HG03558 (cell line): ENCODE measurements at regions not wholly inside any gene's neighbourhood (a gene's known extent, or its start where the extent isn't known, plus 50 kb on each side); places are given as distances from the start of the nearest gene placed in this dataset.

Experiments
- ATAC-seq: cut with Tn5 transposase; IDR thresholded peaks from one replicate; pipeline ENCODE4 v1.9.1; 2021; ENCODE audit warnings: moderate number of reproducible peaks; ENCODE audit not compliant: unreplicated experiment; ENCODE audit errors: extremely low read depth

DNA sequence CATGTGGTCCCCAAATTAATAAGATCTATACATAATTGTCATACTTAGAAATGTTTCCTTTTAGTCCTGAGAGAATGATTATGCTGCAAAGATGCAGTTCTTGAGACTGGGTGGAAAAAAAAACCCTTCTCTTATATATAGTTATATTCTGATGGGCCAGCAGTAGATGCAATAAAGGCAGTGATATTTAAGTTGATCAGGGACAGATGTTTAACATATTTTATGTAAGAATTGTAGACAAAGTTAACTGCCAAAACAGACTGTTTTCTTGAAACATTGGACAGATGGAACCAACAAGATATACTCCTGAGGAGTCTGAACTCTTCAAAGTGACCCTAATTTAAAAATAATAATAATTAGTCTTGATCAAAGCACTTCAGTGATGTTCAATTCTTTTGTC lies 172.0 kb upstream of the LRIG1 start:
- ATAC-seq = no peak

DNA sequence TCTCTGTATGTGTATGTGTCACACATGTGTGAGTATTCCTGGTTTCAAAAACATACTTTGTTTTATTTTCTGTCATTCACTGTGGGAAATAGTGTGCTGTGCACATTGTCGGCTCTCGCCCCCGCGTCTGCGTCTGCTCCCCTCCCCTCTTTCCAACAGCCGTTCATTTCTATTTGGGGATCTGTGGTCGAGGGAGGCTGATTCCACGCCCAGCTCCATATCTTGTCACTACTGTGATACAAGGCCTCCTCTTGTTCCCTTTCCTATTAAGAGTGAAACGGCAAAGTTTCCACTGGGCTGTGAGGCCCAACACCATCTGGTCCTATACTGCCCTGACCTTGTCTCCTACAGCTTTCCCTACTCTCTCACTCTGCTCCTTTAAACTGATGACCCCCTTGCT lies 172.5 kb upstream of the LRIG1 start:
- ATAC-seq = no peak

DNA sequence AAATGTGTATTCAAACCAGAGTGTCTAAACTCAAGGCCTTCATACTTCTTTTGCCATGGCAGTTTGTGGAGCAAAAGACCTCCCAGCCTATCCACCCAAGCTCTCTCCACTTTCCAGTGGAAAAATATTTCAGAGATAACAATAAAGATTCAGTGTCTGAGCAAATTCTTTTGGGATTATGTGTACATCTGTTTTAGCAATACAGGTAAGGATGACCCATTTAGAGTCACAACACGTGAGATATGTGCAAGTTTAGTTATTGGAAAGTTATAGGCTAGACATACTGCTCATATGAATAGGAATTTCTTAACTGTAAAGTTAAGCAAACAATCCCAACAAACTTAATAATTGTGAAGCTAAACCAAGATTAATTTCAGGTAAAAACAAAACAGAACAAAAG lies 174.5 kb upstream of the LRIG1 start:
- ATAC-seq = no peak

- ATAC-seq = no peak
Measured at GRCh38 chr3:66692042-66692765, 191.4 kb upstream of the LRIG1 start.

DNA sequence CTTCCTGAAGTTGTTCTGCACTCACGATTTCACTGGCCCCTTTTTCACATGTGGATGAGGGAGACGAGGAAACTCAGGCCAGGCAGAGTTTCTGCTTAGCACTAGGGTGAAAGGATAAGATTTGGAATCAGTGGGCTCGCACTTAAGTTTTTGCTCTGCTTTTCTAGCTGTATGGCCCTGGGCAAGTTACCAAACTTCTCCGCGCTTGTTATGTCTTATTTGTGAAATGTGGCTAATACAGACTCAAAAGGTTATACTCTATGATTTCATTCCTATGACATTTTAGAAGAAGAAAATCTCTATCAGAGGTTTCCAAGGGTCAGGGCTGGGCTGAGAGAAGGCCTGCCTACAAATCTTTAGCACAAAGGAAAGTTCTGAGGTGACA lies 191.9 kb upstream of the LRIG1 start:
- no peak for ATAC-seq

- ATAC-seq = no peak
Measured at GRCh38 chr3:66693461-66694031, 192.7 kb upstream of the LRIG1 start.

DNA sequence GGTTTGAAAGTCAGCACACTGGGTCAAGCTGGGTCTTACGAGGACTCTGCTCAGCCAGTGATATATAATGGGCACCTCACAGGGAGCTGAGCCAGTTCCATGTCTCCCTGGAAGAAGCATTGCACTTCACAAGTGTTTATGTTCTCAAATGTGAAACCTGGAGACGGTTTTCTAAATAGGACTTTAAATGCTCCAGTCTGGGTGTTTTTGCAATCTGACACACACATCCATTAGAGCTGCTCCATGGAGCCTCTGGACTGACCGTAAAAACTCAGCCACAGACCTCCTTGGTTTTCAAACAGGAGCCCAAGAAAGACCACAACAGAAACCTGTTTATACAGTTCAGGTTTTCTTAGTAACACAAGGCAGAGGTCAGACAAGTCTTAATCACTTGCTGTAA lies 201.3 kb upstream of the LRIG1 start:
- ATAC-seq = no peak

GRCh38 chr3:66703501-66703900 lies 202.7 kb upstream of the LRIG1 start:
- ATAC-seq = no peak

DNA sequence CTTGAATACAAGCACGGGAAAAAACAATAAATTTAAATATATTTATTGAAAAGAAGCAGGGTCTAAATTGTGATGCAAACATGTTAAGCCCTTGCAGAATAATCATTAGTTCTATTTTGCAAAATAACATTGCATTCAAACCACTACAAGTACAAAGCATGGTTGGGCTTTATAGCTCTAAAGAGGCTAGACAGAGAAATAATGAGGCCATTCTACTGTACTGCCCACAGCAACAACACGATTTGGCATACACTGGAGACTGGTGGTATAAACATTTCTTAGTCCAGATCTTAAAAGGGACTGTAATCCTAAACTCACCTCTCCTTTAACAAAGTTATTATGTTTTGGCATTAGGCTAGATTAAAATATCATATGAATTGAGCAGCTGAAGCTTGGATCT lies 204.3 kb upstream of the LRIG1 start:
- no peak for ATAC-seq

- no peak for ATAC-seq
Measured at GRCh38 chr3:66706890-66707289, 206.1 kb upstream of the LRIG1 start.

GRCh38 chr3:66709532-66709931 lies 208.7 kb upstream of the LRIG1 start:
- ATAC-seq = no peak

- ATAC-seq = no peak
Measured at GRCh38 chr3:66712210-66712609, 211.4 kb upstream of the LRIG1 start.

DNA sequence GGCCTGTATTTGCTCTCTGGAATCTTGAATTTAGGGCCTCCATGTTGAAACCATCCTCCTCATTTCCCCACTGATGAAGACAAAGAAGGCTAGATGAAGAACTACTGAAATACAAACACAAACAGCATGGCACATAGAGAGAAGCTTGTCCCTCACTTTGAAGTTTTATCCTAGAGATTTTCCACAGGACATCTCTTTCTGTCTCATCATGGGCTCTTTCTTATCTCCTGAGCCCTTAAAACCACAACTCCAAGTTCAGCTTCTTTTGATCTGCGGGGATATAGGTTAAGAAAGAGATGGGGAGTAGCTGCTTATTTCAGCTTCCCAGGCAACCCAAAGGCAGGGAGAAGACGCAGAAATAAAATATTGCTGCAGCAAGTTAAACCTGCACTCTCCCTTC lies 213.1 kb upstream of the LRIG1 start:
- ATAC-seq = no peak

- no peak for ATAC-seq
Measured at GRCh38 chr3:66715806-66716205, 215.0 kb upstream of the LRIG1 start.

DNA sequence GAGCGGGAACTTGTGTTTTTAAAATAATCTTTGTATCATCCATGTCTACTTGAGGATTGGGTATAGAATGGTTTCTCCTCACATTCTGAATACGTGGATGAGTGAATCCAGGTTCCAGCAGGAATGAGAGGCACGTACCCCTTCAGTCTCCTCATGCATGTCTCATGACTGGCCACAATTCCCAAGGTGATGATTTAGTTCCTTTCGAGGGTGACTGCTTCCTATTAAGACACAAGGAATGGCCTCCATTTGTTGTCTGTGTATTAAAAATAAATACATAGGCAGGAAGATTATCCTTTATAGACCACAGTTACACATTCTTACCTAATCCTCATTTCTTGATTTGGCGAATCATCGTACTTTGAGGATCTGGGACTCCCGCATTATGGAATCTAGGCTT lies 217.0 kb upstream of the LRIG1 start:
- no peak for ATAC-seq

DNA sequence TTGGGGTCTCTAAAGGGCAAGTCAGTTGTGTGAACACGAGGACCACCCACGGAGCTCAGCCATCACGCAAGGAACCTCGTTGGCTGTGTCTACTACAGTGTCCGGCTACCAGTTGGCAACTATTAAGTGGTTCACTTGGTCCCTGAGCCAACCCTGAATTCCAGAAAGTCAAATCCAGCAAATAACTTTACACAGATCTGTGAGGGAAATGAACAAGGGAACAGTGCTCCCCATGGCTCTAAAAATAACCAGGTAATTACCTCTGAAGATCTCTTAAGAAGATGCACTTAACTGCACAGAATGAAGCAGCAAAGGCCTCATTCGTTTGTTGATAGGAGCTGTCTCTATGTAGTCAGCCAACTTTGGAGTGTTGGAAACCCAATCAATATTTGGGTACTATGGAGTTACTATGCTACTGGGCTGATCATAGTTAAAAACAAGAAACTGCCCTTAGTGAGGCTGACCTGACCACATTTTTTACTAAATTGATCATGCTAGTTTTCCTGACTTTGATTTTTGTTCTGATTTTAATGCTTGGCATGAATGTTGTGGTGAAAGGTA lies 219.1 kb upstream of the LRIG1 start:
- no peak for ATAC-seq

DNA sequence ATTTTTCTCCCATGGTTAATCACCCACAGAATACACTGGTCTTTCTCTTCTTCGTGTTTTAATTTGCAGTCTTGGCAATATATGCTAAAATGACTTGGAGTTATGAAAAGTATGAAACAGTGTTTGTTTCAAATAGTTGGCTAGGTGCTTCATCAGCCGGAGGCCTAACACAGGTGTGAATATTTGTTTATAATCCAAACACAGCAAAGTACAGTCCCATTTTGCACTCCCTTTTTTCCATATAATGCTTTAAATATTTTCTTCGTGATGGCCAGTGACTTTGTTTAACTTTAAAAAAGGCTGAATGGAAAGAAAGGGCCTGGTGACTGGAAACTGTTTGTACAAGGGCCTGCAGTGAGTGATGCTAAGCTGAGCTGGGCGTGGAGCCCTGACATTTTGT lies 219.7 kb upstream of the LRIG1 start:
- no peak for ATAC-seq

- no peak for ATAC-seq
Measured at GRCh38 chr3:66722675-66723074, 221.9 kb upstream of the LRIG1 start.

DNA sequence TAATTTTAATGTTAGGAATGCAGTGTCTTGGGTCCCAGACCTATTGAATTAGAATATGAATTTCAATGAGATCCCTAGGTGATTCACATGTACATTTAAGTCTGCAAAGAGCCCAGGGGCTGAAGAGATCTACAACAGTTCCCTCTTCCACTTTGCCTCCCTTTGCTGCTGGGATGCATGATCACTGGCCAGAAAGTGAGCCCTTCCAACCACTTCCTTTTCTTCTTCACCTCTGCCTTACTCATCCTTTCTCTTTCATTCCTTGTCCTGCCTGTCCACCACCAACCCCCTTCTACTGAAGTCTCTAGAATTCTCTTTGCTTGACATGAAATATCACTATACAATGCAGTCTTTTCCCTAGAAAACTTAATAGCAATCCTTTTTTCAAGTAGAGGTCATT lies 222.4 kb upstream of the LRIG1 start:
- ATAC-seq = no peak

GRCh38 chr3:66729687-66730393 lies 229.0 kb upstream of the LRIG1 start:
- no peak for ATAC-seq

DNA sequence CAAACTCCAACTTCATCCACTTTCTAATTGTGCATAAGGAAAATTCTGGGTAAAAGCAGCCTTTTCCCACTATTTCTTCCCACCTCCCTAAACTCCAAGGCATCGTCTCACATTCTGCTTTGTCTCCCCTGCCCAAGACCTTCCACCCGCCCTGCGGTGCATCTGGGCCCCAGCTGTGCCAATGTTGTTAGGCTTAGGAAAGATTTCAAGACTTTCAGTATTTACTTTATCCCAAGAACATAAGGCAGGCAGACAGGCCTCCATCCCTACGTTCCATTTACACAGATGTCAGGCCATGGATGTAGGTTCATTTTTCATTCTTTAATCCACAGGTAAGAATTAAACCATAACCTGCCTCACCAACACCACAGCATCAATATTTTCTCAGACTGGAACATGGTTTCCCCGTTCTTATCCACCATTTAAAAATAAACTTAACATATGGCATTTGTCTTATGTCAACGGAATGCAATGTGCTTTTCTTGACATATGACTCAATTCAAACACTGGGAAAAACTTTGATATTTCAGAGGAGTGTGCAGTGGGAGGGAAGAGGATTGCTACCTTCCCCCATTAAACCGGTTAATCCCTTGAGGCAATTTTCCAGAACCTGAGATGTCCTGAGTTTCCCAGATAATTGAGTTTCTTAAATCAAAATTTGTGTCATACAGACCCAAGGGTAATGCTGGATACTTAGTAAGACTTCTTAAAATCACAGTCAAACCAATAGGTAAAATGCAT lies 238.0 kb upstream of the LRIG1 start:
- ATAC-seq = no peak
